DMS79 treated with DMSO at 0.1 percent for 48 hours (cell line): ENCODE measurements at regions not wholly inside any gene's neighbourhood (a gene's known extent, or its start where the extent isn't known, plus 50 kb on each side); places are given as distances from the start of the nearest gene placed in this dataset.
A peak's percentile ranks its signal among the peaks of the same experiment; 100 is the strongest.
"Not testable (repeated sequence)": the region's sequence is repeated elsewhere in the genome, so short reads cannot be mapped to it uniquely, and the experiment has no call there.

Experiments used
- DNase-seq: peaks from one replicate; lab custom pipeline; 2025; lab: John Stamatoyannopoulos, UW

- DNase-seq: not testable (repeated sequence)
These were observed 414.6 kb upstream of the GRIN3A start for GRCh38 chr9:102153081-102153480.

- DNase-seq: no peak
These were observed 397.3 kb upstream of the GRIN3A start for GRCh38 chr9:102135768-102136167.

- no peak for DNase-seq
These were observed 386.0 kb upstream of the GRIN3A start for GRCh38 chr9:102124465-102124864.

- no peak for DNase-seq
These were observed 376.1 kb upstream of the GRIN3A start for GRCh38 chr9:102114557-102114956.

- DNase-seq: no peak
These were observed 374.7 kb upstream of the GRIN3A start for GRCh38 chr9:102113191-102113590.

- no peak for DNase-seq
These were observed 368.0 kb upstream of the GRIN3A start for GRCh38 chr9:102106439-102106838.

GRCh38 chr9:102101723-102102122 is 363.3 kb upstream of the GRIN3A start:
- DNase-seq: no peak

GRCh38 chr9:102087141-102087540 is 348.7 kb upstream of the GRIN3A start:
- DNase-seq: no peak

GRCh38 chr9:102085548-102085947 is 347.1 kb upstream of the GRIN3A start:
- no peak for DNase-seq

- DNase-seq: no peak
These were observed 333.8 kb upstream of the GRIN3A start for GRCh38 chr9:102072059-102072764.

- no peak for DNase-seq
These were observed 331.5 kb upstream of the GRIN3A start for GRCh38 chr9:102069969-102070368.

- DNase-seq: no peak
These were observed 316.4 kb upstream of the GRIN3A start for GRCh38 chr9:102054811-102055210.

GRCh38 chr9:102049586-102050246 is 311.3 kb upstream of the GRIN3A start:
- DNase-seq: no peak

- DNase-seq: no peak
These were observed 309.1 kb upstream of the GRIN3A start for GRCh38 chr9:102047549-102047948.

- DNase-seq: no peak
These were observed 305.7 kb upstream of the GRIN3A start for GRCh38 chr9:102044133-102044532.

GRCh38 chr9:102038006-102038405 is 299.6 kb upstream of the GRIN3A start:
- DNase-seq: no peak

- DNase-seq: no peak
These were observed 297.5 kb upstream of the GRIN3A start for GRCh38 chr9:102035929-102036328.

GRCh38 chr9:102032614-102033013 is 294.2 kb upstream of the GRIN3A start:
- DNase-seq: no peak

GRCh38 chr9:102000956-102001355 is 262.5 kb upstream of the GRIN3A start:
- DNase-seq: no peak

- DNase-seq: peak; percentile 73
These were observed 261.0 kb upstream of the GRIN3A start for GRCh38 chr9:101999441-101999840.

GRCh38 chr9:101995231-101995630 is 256.8 kb upstream of the GRIN3A start:
- no peak for DNase-seq

GRCh38 chr9:101993771-101994170 is 255.3 kb upstream of the GRIN3A start:
- no peak for DNase-seq

- no peak for DNase-seq
These were observed 253.5 kb upstream of the GRIN3A start for GRCh38 chr9:101991926-101992325.
